ENCODE measurements at regions not wholly inside any gene's neighbourhood (a gene's known extent, or its start where the extent isn't known, plus 50 kb on each side); places are given as distances from the start of the nearest gene placed in this dataset.
A peak's percentile ranks its signal among the peaks of the same experiment; 100 is the strongest.

- Histone ChIP-seq H3K4me1 (ENCODE audit: insufficient read depth, low read length) (no peaks in the 10 kb centered on the region), H3K4me3 (ENCODE audit: low read length) (no peak overlapping the region), H3K27me3 (ENCODE audit: low read length) (no peaks in the 10 kb centered on the region), H3K9me2 (replicated peaks; ENCODE audit: low read length) (no peaks in the 10 kb centered on the region), H4K20me1 (ENCODE audit: low read length) (no peaks in the 10 kb centered on the region), H2AFZ (ENCODE audit: low read length) (no peak overlapping the region), H3K4me2 (ENCODE audit: low read length) (no peak overlapping the region), H3F3A (ENCODE audit: low read length, unreplicated experiment) (no peaks in the 10 kb centered on the region), H3K36me3 (ENCODE audit: low read depth, low read length) (no peaks in the 10 kb centered on the region), H3K27ac (ENCODE audit: low read length) (no peak overlapping the region), H3K9ac (ENCODE audit: low read length) (no peak overlapping the region), H3K9me3 (ENCODE audit: low read length) (no peaks in the 10 kb centered on the region), H3K79me2 (ENCODE audit: low read length) (no peaks in the 10 kb centered on the region)
- BruUV-seq (replicated peaks), result no TSS peak
- intact Hi-C loops (cut with micrococcal nuclease), result no loop called here
- TF ChIP-seq, protein P1, sequence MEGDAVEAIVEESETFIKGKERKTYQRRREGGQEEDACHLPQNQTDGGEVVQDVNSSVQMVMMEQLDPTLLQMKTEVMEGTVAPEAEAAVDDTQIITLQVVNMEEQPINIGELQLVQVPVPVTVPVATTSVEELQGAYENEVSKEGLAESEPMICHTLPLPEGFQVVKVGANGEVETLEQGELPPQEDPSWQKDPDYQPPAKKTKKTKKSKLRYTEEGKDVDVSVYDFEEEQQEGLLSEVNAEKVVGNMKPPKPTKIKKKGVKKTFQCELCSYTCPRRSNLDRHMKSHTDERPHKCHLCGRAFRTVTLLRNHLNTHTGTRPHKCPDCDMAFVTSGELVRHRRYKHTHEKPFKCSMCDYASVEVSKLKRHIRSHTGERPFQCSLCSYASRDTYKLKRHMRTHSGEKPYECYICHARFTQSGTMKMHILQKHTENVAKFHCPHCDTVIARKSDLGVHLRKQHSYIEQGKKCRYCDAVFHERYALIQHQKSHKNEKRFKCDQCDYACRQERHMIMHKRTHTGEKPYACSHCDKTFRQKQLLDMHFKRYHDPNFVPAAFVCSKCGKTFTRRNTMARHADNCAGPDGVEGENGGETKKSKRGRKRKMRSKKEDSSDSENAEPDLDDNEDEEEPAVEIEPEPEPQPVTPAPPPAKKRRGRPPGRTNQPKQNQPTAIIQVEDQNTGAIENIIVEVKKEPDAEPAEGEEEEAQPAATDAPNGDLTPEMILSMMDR (conservative IDR thresholded peaks at IDR 0.05; ENCODE audit: low read depth, low read length), result no peak
- TF ChIP-seq EZH2phosphoT487 (IDR thresholded peaks at IDR 0.05; ENCODE audit: borderline replicate concordance, low read length) (no peak), EZH2 (IDR thresholded peaks at IDR 0.05; ENCODE audit: low read length, unreplicated experiment) (no peak)
- ATAC-seq (no peak), DNase-seq (no peak)
- ChIA-PET POLR2A (ENCODE audit: unreplicated experiment) (interaction anchor here (0.6 kb wide), 1 partner anchor 130 kb away, joined by 3 read pairs; no protein-coding TSS in a partner anchor), CTCF (no interaction called here)
These were observed 459.1 kb upstream of the BCHE start for GRCh38 chr3:166296179-166296783.

DNA sequence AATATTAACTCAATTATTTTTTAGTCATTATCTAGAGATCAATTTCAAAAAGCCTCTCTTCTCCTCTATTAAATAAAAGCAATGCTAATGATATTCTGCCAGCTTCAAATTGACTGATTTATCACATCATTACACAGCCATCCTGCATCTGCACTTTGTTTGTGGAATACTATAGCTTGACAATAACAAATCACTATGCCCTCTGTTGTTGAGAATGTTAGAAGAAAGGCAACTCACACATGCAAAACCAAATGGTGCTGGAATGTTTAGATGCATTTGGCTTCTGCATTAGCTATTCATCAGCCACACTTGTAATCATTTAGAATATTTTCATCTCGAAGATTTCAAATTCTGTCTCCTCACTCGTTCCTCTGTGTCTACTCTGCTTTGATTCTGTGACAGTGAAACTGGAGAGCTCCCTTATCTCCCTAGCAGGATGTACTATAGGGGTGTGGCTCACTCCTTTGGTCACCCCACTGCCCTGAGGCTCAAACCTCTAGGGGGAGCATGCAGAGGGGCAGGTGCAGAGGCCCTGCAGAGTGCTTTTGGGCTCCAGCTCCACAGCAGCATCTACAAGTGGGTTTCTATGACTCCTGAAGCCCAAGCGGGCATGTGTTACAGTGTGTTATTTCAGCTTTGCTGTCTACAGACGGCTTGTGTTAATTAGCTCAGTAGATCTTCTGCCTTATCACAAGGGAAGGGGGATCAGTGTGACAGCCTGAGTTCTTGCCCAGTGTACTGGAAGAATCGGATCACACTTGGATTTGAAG lies 454.1 kb upstream of the BCHE start:
- BruUV-seq (replicated peaks), result no TSS peak
- Histone ChIP-seq H3K36me3 (ENCODE audit: low read depth, low read length) (no peaks in the 10 kb centered on the region), H3K9me3 (ENCODE audit: low read length) (no peaks in the 10 kb centered on the region), H3K9ac (ENCODE audit: low read length) (no peak overlapping the region), H4K20me1 (ENCODE audit: low read length) (no peaks in the 10 kb centered on the region), H3K4me3 (ENCODE audit: low read length) (no peak overlapping the region), H3K4me2 (ENCODE audit: low read length) (no peak overlapping the region), H3K9me2 (replicated peaks; ENCODE audit: low read length) (no peaks in the 10 kb centered on the region), H3K79me2 (ENCODE audit: low read length) (no peaks in the 10 kb centered on the region), H3K27ac (ENCODE audit: low read length) (no peak overlapping the region), H3K4me1 (ENCODE audit: insufficient read depth, low read length) (no peaks in the 10 kb centered on the region), H3F3A (ENCODE audit: low read length, unreplicated experiment) (no peaks in the 10 kb centered on the region), H3K27me3 (ENCODE audit: low read length) (no peaks in the 10 kb centered on the region), H2AFZ (ENCODE audit: low read length) (no peak overlapping the region)
- ChIA-PET CTCF (no interaction called here), POLR2A (ENCODE audit: unreplicated experiment) (no interaction called here)
- intact Hi-C loops (cut with micrococcal nuclease), result no loop called here
- no peak for DNase-seq
- TF ChIP-seq, protein P1 (conservative IDR thresholded peaks at IDR 0.05; ENCODE audit: low read depth, low read length), result no peak
- ATAC-seq, result no peak

DNA sequence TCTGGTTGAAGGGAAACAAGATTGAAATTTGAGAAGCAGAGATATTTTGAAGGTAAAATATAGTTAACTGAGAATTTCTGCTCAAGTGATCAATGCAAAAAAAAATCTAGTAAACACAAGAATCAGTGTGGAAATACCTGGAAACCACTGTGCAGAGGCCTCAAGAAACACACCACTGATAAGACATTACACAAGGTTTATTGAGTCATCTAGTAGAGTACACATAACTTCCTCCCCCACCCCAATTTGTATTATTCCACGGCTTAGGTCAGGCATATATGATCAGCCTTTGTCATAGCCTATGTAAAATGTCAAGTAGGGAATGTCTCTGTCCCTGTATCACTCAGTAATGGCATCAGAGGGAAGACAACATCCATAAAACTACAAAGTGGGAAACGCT lies 447.8 kb upstream of the BCHE start:
- Histone ChIP-seq H3K4me1 (ENCODE audit: insufficient read depth, low read length) (peaks cover 19% of the 10 kb centered on the region), H2AFZ (ENCODE audit: low read length) (no peak overlapping the region), H3F3A (ENCODE audit: low read length, unreplicated experiment) (peaks cover 5% of the 10 kb centered on the region), H3K27ac (ENCODE audit: low read length) (peak overlapping the region; percentile 25), H3K9ac (ENCODE audit: low read length) (no peak overlapping the region), H3K4me2 (ENCODE audit: low read length) (peak overlapping the region; percentile 33), H4K20me1 (ENCODE audit: low read length) (no peaks in the 10 kb centered on the region), H3K9me3 (ENCODE audit: low read length) (no peaks in the 10 kb centered on the region), H3K79me2 (ENCODE audit: low read length) (no peaks in the 10 kb centered on the region), H3K9me2 (replicated peaks; ENCODE audit: low read length) (no peaks in the 10 kb centered on the region), H3K36me3 (ENCODE audit: low read depth, low read length) (no peaks in the 10 kb centered on the region), H3K27me3 (ENCODE audit: low read length) (no peaks in the 10 kb centered on the region), H3K4me3 (ENCODE audit: low read length) (no peak overlapping the region)
- BruUV-seq (replicated peaks), result no TSS peak
- ATAC-seq, result peak; percentile 88
- TF ChIP-seq EZH2phosphoT487 (IDR thresholded peaks at IDR 0.05; ENCODE audit: borderline replicate concordance, low read length) (no peak), EZH2 (IDR thresholded peaks at IDR 0.05; ENCODE audit: low read length, unreplicated experiment) (no peak)
- TF ChIP-seq, protein P1 (conservative IDR thresholded peaks at IDR 0.05; ENCODE audit: low read depth, low read length), result no peak
- intact Hi-C loops (cut with micrococcal nuclease), result no loop called here
- CTCF ChIA-PET, result no interaction called here
- peak; percentile 69 for DNase-seq
- POLR2A ChIA-PET (ENCODE audit: unreplicated experiment), result no interaction called here
